Stimulated activated CD8-positive, alpha-beta memory T cell treated with anti-CD3 and anti-CD28 coated beads, Interleukin-12 subunit alpha, Interleukin-12 subunit beta, amount 100 ng/mL, for 1 hour (primary cell): ENCODE measurements at regions not wholly inside any gene's neighbourhood (a gene's known extent, or its start where the extent isn't known, plus 50 kb on each side); places are given as distances from the start of the nearest gene placed in this dataset.

Experiments used
- DNase-seq: peaks from one replicate; pipeline ENCODE4 v3.0.0-alpha.2; 2020; ENCODE audit warnings: low read depth

GRCh38 chr16:82567175-82567574, 59.6 kb upstream of the CDH13 start:
- DNase-seq = no peak

- no peak for DNase-seq
These were observed 63.4 kb upstream of the CDH13 start for GRCh38 chr16:82563401-82563800.

- no peak for DNase-seq
These were observed 64.5 kb upstream of the CDH13 start for GRCh38 chr16:82562183-82562683.

GRCh38 chr16:82560805-82561325, 65.9 kb upstream of the CDH13 start:
- DNase-seq = no peak

GRCh38 chr16:82544378-82545160, 82.2 kb upstream of the CDH13 start:
- no peak for DNase-seq

GRCh38 chr16:82542714-82543113, 84.1 kb upstream of the CDH13 start:
- DNase-seq = no peak

GRCh38 chr16:82541103-82541502, 85.7 kb upstream of the CDH13 start:
- no peak for DNase-seq

GRCh38 chr16:82535764-82536163, 91.0 kb upstream of the CDH13 start:
- no peak for DNase-seq

- DNase-seq = no peak
These were observed 91.5 kb upstream of the CDH13 start for GRCh38 chr16:82535262-82535661.

- no peak for DNase-seq
These were observed 93.6 kb upstream of the CDH13 start for GRCh38 chr16:82533189-82533588.

GRCh38 chr16:82530883-82531282, 95.9 kb upstream of the CDH13 start:
- no peak for DNase-seq

GRCh38 chr16:82527101-82527500, 99.7 kb upstream of the CDH13 start:
- DNase-seq = no peak

GRCh38 chr16:82524976-82525375, 101.8 kb upstream of the CDH13 start:
- no peak for DNase-seq

- DNase-seq = no peak
These were observed 103.0 kb upstream of the CDH13 start for GRCh38 chr16:82523815-82524214.

GRCh38 chr16:82522026-82522425, 104.7 kb upstream of the CDH13 start:
- no peak for DNase-seq

GRCh38 chr16:82518811-82519210, 108.0 kb upstream of the CDH13 start:
- DNase-seq = no peak

GRCh38 chr16:82514262-82514661, 112.5 kb upstream of the CDH13 start:
- DNase-seq = no peak

- DNase-seq = no peak
These were observed 115.9 kb upstream of the CDH13 start for GRCh38 chr16:82510789-82511305.

- DNase-seq = no peak
These were observed 116.9 kb upstream of the CDH13 start for GRCh38 chr16:82509691-82510430.

GRCh38 chr16:82506692-82507670, 119.8 kb upstream of the CDH13 start:
- no peak for DNase-seq

GRCh38 chr16:82504836-82505235, 121.9 kb upstream of the CDH13 start:
- DNase-seq = no peak

- no peak for DNase-seq
These were observed 127.5 kb upstream of the CDH13 start for GRCh38 chr16:82499302-82499701.
